OCI-LY1 (cell line): ENCODE measurements at regions not wholly inside any gene's neighbourhood (a gene's known extent, or its start where the extent isn't known, plus 50 kb on each side); places are given as distances from the start of the nearest gene placed in this dataset.

ENCODE experiments used
- CTCF ChIP-seq: fragments of 200-600 bp; sonication (generic), shearing (Covaris generic); IDR thresholded peaks from 2 replicates; pipeline ENCODE4 v1.5.1; 2017; ENCODE audit warnings: mild to moderate bottlenecking, antibody characterized with exemption, low read length, moderate library complexity, mixed read lengths
- EZH2 ChIP-seq: fragments of 200-600 bp; sonication (generic), shearing (Covaris generic); IDR thresholded peaks from 2 replicates; pipeline ENCODE4 v1.8.0; 2017; ENCODE audit warnings: borderline replicate concordance, mixed run types, mild to moderate bottlenecking, antibody characterized with exemption, low read length, moderate library complexity, mixed read lengths

GRCh38 chr13:76663592-76664335 is 222.4 kb downstream of the KCTD12 start:
- TF ChIP-seq CTCF (no peak), EZH2 (no peak)
